ENCODE measurements at regions not wholly inside any gene's neighbourhood (a gene's known extent, or its start where the extent isn't known, plus 50 kb on each side); places are given as distances from the start of the nearest gene placed in this dataset.

- TF ChIP-seq CTCF (IDR thresholded peaks at IDR 0.05) = no peak
- no peak for TF ChIP-seq POLR2A (IDR thresholded peaks at IDR 0.05)
Observed at GRCh38 chrY:19354857-19355173, 389.7 kb downstream of the KDM5D start.
